Chondrocyte (in vitro differentiated cells): ENCODE measurements at regions not wholly inside any gene's neighbourhood (a gene's known extent, or its start where the extent isn't known, plus 50 kb on each side); places are given as distances from the start of the nearest gene placed in this dataset.

Experiments
- DNase-seq: peaks from one replicate; pipeline ENCODE4 v3.0.0; 2021; ENCODE audit warnings: mixed read lengths, low spot score
- H3K27ac Mint-ChIP-seq: one replicate; pipeline ENCODE4 v1.8.0; 2021; ENCODE audit warnings: mild to moderate bottlenecking, moderate library complexity, mixed read lengths; ENCODE audit not compliant: unreplicated experiment
- H3K27me3 Mint-ChIP-seq: 2 replicates; pipeline ENCODE4 v1.8.0; 2021; ENCODE audit warnings: low read depth, mixed read lengths
- H3K36me3 Mint-ChIP-seq: 2 replicates; pipeline ENCODE4 v1.8.0; 2021; ENCODE audit warnings: low read depth, mixed read lengths
- H3K4me1 Mint-ChIP-seq: 2 replicates; pipeline ENCODE4 v1.8.0; 2021; ENCODE audit warnings: low read depth, mild to moderate bottlenecking, mixed read lengths
- H3K4me3 Mint-ChIP-seq: one replicate; pipeline ENCODE4 v1.8.0; 2021; ENCODE audit warnings: mild to moderate bottlenecking, moderate library complexity, mixed read lengths; ENCODE audit not compliant: unreplicated experiment
- H3K9me3 Mint-ChIP-seq: 2 replicates; pipeline ENCODE4 v1.8.0; 2021; ENCODE audit warnings: low read depth, mixed read lengths
- CTCF ChIP-seq: fragments of 200-600 bp; sonication (generic); IDR thresholded peaks from 2 replicates; pipeline ENCODE4 v1.5.0; 2021; ENCODE audit warnings: antibody characterized with exemption, mild to moderate bottlenecking, moderate library complexity

GRCh38 chr4:31189938-31190337 lies 469.8 kb downstream of the PCDH7 start:
- Mint-ChIP-seq H3K9me3 (peaks cover 6% of the 10 kb centered on the region), H3K36me3 (no peaks in the 10 kb centered on the region), H3K4me1 (peaks cover 7% of the 10 kb centered on the region), H3K27ac (no peak overlapping the region), H3K4me3 (no peak overlapping the region), H3K27me3 (no peaks in the 10 kb centered on the region)
- no peak for TF ChIP-seq CTCF
- no peak for DNase-seq

- peaks cover 7% of the 10 kb centered on the region for H3K4me1 Mint-ChIP-seq
These were observed 470.5 kb downstream of the PCDH7 start for GRCh38 chr4:31190671-31191070.

GRCh38 chr4:31192341-31192740 lies 472.2 kb downstream of the PCDH7 start:
- H3K27me3 Mint-ChIP-seq, result no peaks in the 10 kb centered on the region
- H3K4me3 Mint-ChIP-seq, result no peak overlapping the region
- H3K4me1 Mint-ChIP-seq, result peaks cover 7% of the 10 kb centered on the region
- H3K36me3 Mint-ChIP-seq, result no peaks in the 10 kb centered on the region
- H3K27ac Mint-ChIP-seq, result no peak overlapping the region
- no peak for TF ChIP-seq CTCF
- no peak for DNase-seq
- H3K9me3 Mint-ChIP-seq, result peaks cover 3% of the 10 kb centered on the region

More at GRCh38 chr4:31190671-31191070, 470.5 kb downstream of the PCDH7 start:
- Mint-ChIP-seq H3K27me3 (no peaks in the 10 kb centered on the region), H3K36me3 (no peaks in the 10 kb centered on the region), H3K9me3 (peaks cover 2% of the 10 kb centered on the region), H3K27ac (no peak overlapping the region), H3K4me3 (no peak overlapping the region)
- TF ChIP-seq CTCF, result no peak
- DNase-seq, result no peak

- DNase-seq, result no peak
- Mint-ChIP-seq H3K4me3 (no peak overlapping the region), H3K4me1 (peaks cover 7% of the 10 kb centered on the region), H3K27ac (no peak overlapping the region), H3K9me3 (peaks cover 10% of the 10 kb centered on the region), H3K36me3 (no peaks in the 10 kb centered on the region), H3K27me3 (no peaks in the 10 kb centered on the region)
- TF ChIP-seq CTCF, result no peak
These were observed 473.4 kb downstream of the PCDH7 start for GRCh38 chr4:31193521-31193920.

GRCh38 chr4:31194823-31195222 lies 474.7 kb downstream of the PCDH7 start:
- DNase-seq, result no peak
- TF ChIP-seq CTCF, result no peak
- Mint-ChIP-seq H3K27me3 (no peaks in the 10 kb centered on the region), H3K4me1 (peaks cover 7% of the 10 kb centered on the region), H3K4me3 (no peak overlapping the region), H3K27ac (no peak overlapping the region), H3K9me3 (peaks cover 14% of the 10 kb centered on the region), H3K36me3 (peaks cover 1% of the 10 kb centered on the region)
